AG20443 (cell line): ENCODE measurements at regions not wholly inside any gene's neighbourhood (a gene's known extent, or its start where the extent isn't known, plus 50 kb on each side); places are given as distances from the start of the nearest gene placed in this dataset.

Experiments used
- DNase-seq: peaks from one replicate; pipeline ENCODE4 v3.0.0; 2012; ENCODE audit warnings: low spot score, mixed read lengths

- DNase-seq: no peak
These were observed 1043.2 kb upstream of the TMEM132C start for GRCh38 chr12:127223731-127224130.

GRCh38 chr12:127230843-127231260 is 1036.1 kb upstream of the TMEM132C start:
- peak; percentile 21 for DNase-seq

GRCh38 chr12:127231371-127231770 is 1035.6 kb upstream of the TMEM132C start:
- no peak for DNase-seq

GRCh38 chr12:127233016-127233415 is 1034.0 kb upstream of the TMEM132C start:
- no peak for DNase-seq

GRCh38 chr12:127235761-127236160 is 1031.2 kb upstream of the TMEM132C start:
- no peak for DNase-seq

GRCh38 chr12:127236491-127236890 is 1030.5 kb upstream of the TMEM132C start:
- no peak for DNase-seq

GRCh38 chr12:127237151-127237550 is 1029.8 kb upstream of the TMEM132C start:
- DNase-seq: no peak

GRCh38 chr12:127238107-127238506 is 1028.9 kb upstream of the TMEM132C start:
- no peak for DNase-seq

- no peak for DNase-seq
These were observed 1027.2 kb upstream of the TMEM132C start for GRCh38 chr12:127239781-127240180.

- DNase-seq: no peak
These were observed 1026.6 kb upstream of the TMEM132C start for GRCh38 chr12:127240249-127240929.

- DNase-seq: no peak
These were observed 1025.7 kb upstream of the TMEM132C start for GRCh38 chr12:127241072-127241817.

- no peak for DNase-seq
These were observed 1022.0 kb upstream of the TMEM132C start for GRCh38 chr12:127245009-127245408.

- DNase-seq: no peak
These were observed 1021.5 kb upstream of the TMEM132C start for GRCh38 chr12:127245437-127245836.

- DNase-seq: no peak
These were observed 1019.0 kb upstream of the TMEM132C start for GRCh38 chr12:127247937-127248336.

GRCh38 chr12:127249428-127249827 is 1017.5 kb upstream of the TMEM132C start:
- no peak for DNase-seq

GRCh38 chr12:127253797-127254327 is 1013.1 kb upstream of the TMEM132C start:
- DNase-seq: no peak

GRCh38 chr12:127254420-127254955 is 1012.5 kb upstream of the TMEM132C start:
- DNase-seq: no peak

GRCh38 chr12:127257366-127257935 is 1009.5 kb upstream of the TMEM132C start:
- no peak for DNase-seq

- DNase-seq: no peak
These were observed 1006.4 kb upstream of the TMEM132C start for GRCh38 chr12:127260531-127260930.

GRCh38 chr12:127260999-127261398 is 1006.0 kb upstream of the TMEM132C start:
- no peak for DNase-seq

GRCh38 chr12:127262615-127263014 is 1004.4 kb upstream of the TMEM132C start:
- DNase-seq: no peak

GRCh38 chr12:127263621-127264020 is 1003.3 kb upstream of the TMEM132C start:
- peak; percentile 23 for DNase-seq

- no peak for DNase-seq
These were observed 999.8 kb upstream of the TMEM132C start for GRCh38 chr12:127267128-127267527.
